ENCODE measurements at regions not wholly inside any gene's neighbourhood (a gene's known extent, or its start where the extent isn't known, plus 50 kb on each side); places are given as distances from the start of the nearest gene placed in this dataset.

- in situ Hi-C loops (cut with HindIII; ENCODE audit: extremely low pct_ligation_motif_present, low pct_unique_long_range_greater_than_20kb) = no loop called here
- CTCF ChIA-PET (ENCODE audit: low intra/inter-chr PET ratio, low total read pairs) = no interaction called here
- Histone ChIP-seq H3K36me3 (replicated peaks in 1 of 2; ENCODE audit: control insufficient read depth in 1 of 2, insufficient read depth in 2 of 2, low read length in 2 of 2) (no peaks in the 10 kb centered on the region), H3K4me3 (replicated peaks in 1 of 3; ENCODE audit: insufficient read depth in 1 of 3, low read depth in 2 of 3, low read length in 3 of 3) (no peak overlapping the region), H3K9ac (ENCODE audit: insufficient read depth, low read depth, low read length) (no peak overlapping the region), H3K4me1 (ENCODE audit: insufficient read depth, low read length) (no peaks in the 10 kb centered on the region), H3K79me2 (ENCODE audit: insufficient read depth, low read length) (no peaks in the 10 kb centered on the region), H3K27ac (ENCODE audit: extremely low read length, insufficient read depth, low read length) (no peak overlapping the region), H3K4me2 (ENCODE audit: low read depth, low read length) (no peak overlapping the region), H3K27me3 (ENCODE audit: control insufficient read depth in 1 of 2, insufficient read depth in 2 of 2, low read length in 2 of 2) (peaks cover 1 to 7% of the 10 kb centered on the region in 2 experiments; a peak in 3 of 5 replicates), H2AFZ (ENCODE audit: low read length) (no peak overlapping the region), H4K20me1 (ENCODE audit: insufficient read depth, low read length) (no peaks in the 10 kb centered on the region), H3K9me3 (ENCODE audit: low read length) (no peaks in the 10 kb centered on the region)
- BruUV-seq (replicated peaks) = no TSS peak
- WGBS (ENCODE audit: low lambda C conversion rate) = 20% methylated on average over 2 of the region's 2 CpGs
- ATAC-seq (no peak), FAIRE-seq (no peak), DNase-seq (ENCODE audit: low spot score) (no peak)
- TF ChIP-seq KLF15 (CRISPR knock-in tag; IDR thresholded peaks at IDR 0.05; ENCODE audit: borderline replicate concordance) = no peak
- no peak for TF ChIP-seq RNF2 (conservative IDR thresholded peaks at IDR 0.05; ENCODE audit: low read depth)
- no peak for TF ChIP-seq GPBP1L1 (CRISPR knock-in tag; IDR thresholded peaks at IDR 0.05)
- TF ChIP-seq ZNF317 (CRISPR knock-in tag; IDR thresholded peaks at IDR 0.05) = no peak
- no peak for TF ChIP-seq GATAD2A (CRISPR knock-in tag; IDR thresholded peaks at IDR 0.05)
- TF ChIP-seq THAP11 (CRISPR knock-in tag; IDR thresholded peaks at IDR 0.05) = no peak
- TF ChIP-seq ZBTB26 (CRISPR knock-in tag; IDR thresholded peaks at IDR 0.05; ENCODE audit: borderline replicate concordance) = no peak
- no peak for TF ChIP-seq ZKSCAN8 (CRISPR knock-in tag; IDR thresholded peaks at IDR 0.05; ENCODE audit: borderline replicate concordance)
- no peak for TF ChIP-seq ZSCAN5A (CRISPR knock-in tag; IDR thresholded peaks at IDR 0.05; ENCODE audit: borderline replicate concordance)
- TF ChIP-seq ZNF782 (CRISPR knock-in tag; IDR thresholded peaks at IDR 0.05; ENCODE audit: borderline replicate concordance) = no peak
- no peak for TF ChIP-seq XBP1 (CRISPR knock-in tag; IDR thresholded peaks at IDR 0.05)
- no peak for TF ChIP-seq CTCF (CRISPR knock-in tag; IDR thresholded peaks at IDR 0.05)
- no peak for TF ChIP-seq ZNF549 (CRISPR knock-in tag; IDR thresholded peaks at IDR 0.05)
- TF ChIP-seq NCOA2 (CRISPR knock-in tag; IDR thresholded peaks at IDR 0.05) = no peak
- no peak for TF ChIP-seq TGIF2 (CRISPR knock-in tag; IDR thresholded peaks at IDR 0.05)
- no peak for TF ChIP-seq ZNF234 (CRISPR knock-in tag; conservative IDR thresholded peaks at IDR 0.05)
- TF ChIP-seq MIER3 (CRISPR knock-in tag; IDR thresholded peaks at IDR 0.05; ENCODE audit: borderline replicate concordance) = no peak
- no peak for TF ChIP-seq ZBTB38 (CRISPR knock-in tag; IDR thresholded peaks at IDR 0.05)
- TF ChIP-seq HOXA9 (CRISPR knock-in tag; IDR thresholded peaks at IDR 0.05; ENCODE audit: borderline replicate concordance) = no peak
- POLR2A ChIA-PET = no interaction called here
- intact Hi-C loops (cut with micrococcal nuclease; ENCODE audit: unreplicated experiment) = no loop called here
These were observed 61.4 kb upstream of the PCED1B start for GRCh38 chr12:47017901-47018475.

Data from HepG2 (cell line).